ENCODE measurements at regions not wholly inside any gene's neighbourhood (a gene's known extent, or its start where the extent isn't known, plus 50 kb on each side); places are given as distances from the start of the nearest gene placed in this dataset.

GRCh38 chr5:119878712-119879111, 249.4 kb downstream of the FAM170A start:
- no peak for DNase-seq (ENCODE audit: low spot score in 2 of 2)
- Histone ChIP-seq H3K27ac (no peak overlapping the region), H3K9me3 (no peaks in the 10 kb centered on the region), H3K4me1 (no peaks in the 10 kb centered on the region), H3K36me3 (no peaks in the 10 kb centered on the region), H3K27me3 (no peaks in the 10 kb centered on the region), H3K4me3 (no peak overlapping the region)
- no peak for TF ChIP-seq CTCF (IDR thresholded peaks at IDR 0.05)
- intact Hi-C loops (cut with DNase I) = no loop called here

DNA sequence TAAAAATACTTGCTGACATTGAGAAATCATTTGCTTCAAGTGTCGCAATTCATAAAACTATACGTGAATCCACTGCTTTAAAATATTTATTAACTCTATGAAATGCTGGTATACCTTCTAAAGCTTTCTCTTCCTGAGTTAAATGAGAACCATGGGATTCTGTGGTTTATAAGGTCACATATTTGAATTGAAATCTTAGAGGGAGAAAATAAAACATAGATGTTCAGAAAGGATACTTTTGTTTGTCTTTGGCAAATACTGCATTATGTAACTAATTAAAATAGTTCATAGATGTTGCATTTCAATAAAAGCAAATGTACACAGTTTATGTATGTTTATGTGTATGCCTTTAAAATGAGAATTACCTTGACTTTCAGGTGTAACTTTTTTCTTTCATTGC, 250.1 kb downstream of the FAM170A start:
- H3K36me3 ChIP-seq = no peaks in the 10 kb centered on the region
- no peak overlapping the region for H3K4me3 ChIP-seq
- H3K9me3 ChIP-seq = no peaks in the 10 kb centered on the region
- H3K27me3 ChIP-seq = no peaks in the 10 kb centered on the region
- H3K4me1 ChIP-seq = no peaks in the 10 kb centered on the region
- DNase-seq (ENCODE audit: low spot score in 2 of 2) = no peak
- intact Hi-C loops (cut with DNase I) = no loop called here
- no peak for TF ChIP-seq CTCF (IDR thresholded peaks at IDR 0.05)
- H3K27ac ChIP-seq = no peak overlapping the region

- H3K4me1 ChIP-seq = no peaks in the 10 kb centered on the region
- intact Hi-C loops (cut with DNase I) = no loop called here
- no peaks in the 10 kb centered on the region for H3K9me3 ChIP-seq
- TF ChIP-seq CTCF (IDR thresholded peaks at IDR 0.05) = no peak
- no peak overlapping the region for H3K27ac ChIP-seq
- H3K4me3 ChIP-seq = no peak overlapping the region
- no peaks in the 10 kb centered on the region for H3K36me3 ChIP-seq
- H3K27me3 ChIP-seq = no peaks in the 10 kb centered on the region
- no peak for DNase-seq (ENCODE audit: low spot score in 2 of 2)
Observed at GRCh38 chr5:119895066-119895465, 265.7 kb downstream of the FAM170A start.

DNA sequence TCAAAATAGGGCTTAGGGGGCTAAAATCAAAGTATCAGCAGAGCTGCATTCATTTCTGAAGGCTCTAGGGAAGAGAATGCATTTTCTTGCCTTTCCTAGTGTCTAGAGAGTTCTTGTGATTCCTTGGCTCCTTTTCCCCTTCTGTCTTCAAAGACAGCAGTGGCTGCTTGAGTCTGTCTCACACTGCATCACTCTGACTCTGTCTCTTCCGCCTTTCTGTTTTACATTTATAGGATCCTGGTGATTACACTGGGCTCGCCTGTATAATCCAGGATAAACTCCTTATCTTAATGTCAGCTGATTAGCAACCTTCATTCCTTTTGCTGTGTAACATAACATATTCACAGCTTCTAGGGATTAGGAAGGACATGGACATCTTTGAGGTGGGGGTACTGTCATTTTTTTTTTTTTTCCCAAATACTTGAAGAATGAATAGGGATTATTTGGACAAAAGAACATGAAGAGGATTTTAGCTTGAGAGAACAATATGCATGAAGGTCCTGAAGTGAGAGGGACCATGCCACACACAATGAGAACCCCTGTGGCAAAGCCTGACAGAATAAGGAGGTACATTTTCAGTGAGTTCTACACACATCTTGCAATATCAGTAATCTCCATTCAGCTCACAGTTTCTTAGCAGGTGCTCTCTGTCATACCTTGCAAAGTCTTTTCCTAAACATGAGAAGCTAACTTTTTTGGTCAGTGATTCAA, 267.6 kb downstream of the FAM170A start:
- Histone ChIP-seq H3K27ac (no peak overlapping the region), H3K4me1 (no peaks in the 10 kb centered on the region), H3K4me3 (no peak overlapping the region), H3K9me3 (no peaks in the 10 kb centered on the region), H3K36me3 (no peaks in the 10 kb centered on the region), H3K27me3 (no peaks in the 10 kb centered on the region)
- no peak for DNase-seq (ENCODE audit: low spot score in 2 of 2)
- no peak for TF ChIP-seq CTCF (IDR thresholded peaks at IDR 0.05)
- intact Hi-C loops (cut with DNase I) = no loop called here

GRCh38 chr5:119897537-119898370, 268.4 kb downstream of the FAM170A start:
- Histone ChIP-seq H3K9me3 (no peaks in the 10 kb centered on the region), H3K27ac (no peak overlapping the region)

More at GRCh38 chr5:119897537-119898370, 268.4 kb downstream of the FAM170A start:
- H3K27me3 ChIP-seq = no peaks in the 10 kb centered on the region
- intact Hi-C loops (cut with DNase I) = no loop called here
- no peak for TF ChIP-seq CTCF (IDR thresholded peaks at IDR 0.05)
- no peak overlapping the region for H3K4me3 ChIP-seq
- H3K36me3 ChIP-seq = no peaks in the 10 kb centered on the region
- DNase-seq (ENCODE audit: low spot score in 2 of 2) = no peak
- H3K4me1 ChIP-seq = no peaks in the 10 kb centered on the region
